ES-I3 (cell line): ENCODE measurements at regions not wholly inside any gene's neighbourhood (a gene's known extent, or its start where the extent isn't known, plus 50 kb on each side); places are given as distances from the start of the nearest gene placed in this dataset.
A peak's percentile ranks its signal among the peaks of the same experiment; 100 is the strongest.

Source experiments
- H3K36me3 ChIP-seq: 2 replicates; pipeline ENCODE4 v1.6.1; 2013; ENCODE audit warnings: mild to moderate bottlenecking, low read length, control low read depth, moderate library complexity; ENCODE audit not compliant: insufficient read depth
- H3K4me1 ChIP-seq: 2 replicates; pipeline ENCODE4 v1.6.1; 2013; ENCODE audit warnings: mild to moderate bottlenecking, control low read depth, low read length; ENCODE audit not compliant: insufficient read depth
- H3K9ac ChIP-seq: 2 replicates; pipeline ENCODE4 v1.6.1; 2013; ENCODE audit warnings: low read depth, mild to moderate bottlenecking, low read length, moderate library complexity
- H3K9me3 ChIP-seq: 2 replicates; pipeline ENCODE4 v1.6.1; 2013; ENCODE audit warnings: mild to moderate bottlenecking, low read length, moderate library complexity; ENCODE audit not compliant: control insufficient read depth, insufficient read depth

GRCh38 chr13:106898231-106898630 is 330.3 kb upstream of the ARGLU1 start:
- no peaks in the 10 kb centered on the region for H3K9me3 ChIP-seq
- H3K9ac ChIP-seq: no peak overlapping the region
- no peaks in the 10 kb centered on the region for H3K36me3 ChIP-seq
- H3K4me1 ChIP-seq: 0 out of 2 replicates have a peak, but pooled peaks cover 7% of the 10 kb centered on the region

GRCh38 chr13:106888148-106888547 is 320.2 kb upstream of the ARGLU1 start:
- no peak overlapping the region for H3K9ac ChIP-seq
- no peaks in the 10 kb centered on the region for H3K36me3 ChIP-seq
- H3K9me3 ChIP-seq: peaks cover 8% of the 10 kb centered on the region
- no peaks in the 10 kb centered on the region for H3K4me1 ChIP-seq

- H3K4me1 ChIP-seq: no peaks in the 10 kb centered on the region
- H3K9ac ChIP-seq: no peak overlapping the region
- no peaks in the 10 kb centered on the region for H3K36me3 ChIP-seq
- peaks cover 8% of the 10 kb centered on the region for H3K9me3 ChIP-seq
Observed at GRCh38 chr13:106887686-106888085, 319.7 kb upstream of the ARGLU1 start.

GRCh38 chr13:106883976-106884375 is 316.0 kb upstream of the ARGLU1 start:
- peaks cover 2% of the 10 kb centered on the region for H3K9me3 ChIP-seq
- no peak overlapping the region for H3K9ac ChIP-seq
- no peaks in the 10 kb centered on the region for H3K36me3 ChIP-seq
- H3K4me1 ChIP-seq: peaks cover 11% of the 10 kb centered on the region

- no peak overlapping the region for H3K9ac ChIP-seq
Observed at GRCh38 chr13:106882246-106882645, 314.3 kb upstream of the ARGLU1 start.

GRCh38 chr13:106879806-106880205 is 311.9 kb upstream of the ARGLU1 start:
- H3K9me3 ChIP-seq: no peaks in the 10 kb centered on the region
- peaks cover 11% of the 10 kb centered on the region for H3K4me1 ChIP-seq
- H3K36me3 ChIP-seq: no peaks in the 10 kb centered on the region
- H3K9ac ChIP-seq: no peak overlapping the region

More at GRCh38 chr13:106882246-106882645, 314.3 kb upstream of the ARGLU1 start:
- Histone ChIP-seq H3K9me3 (no peaks in the 10 kb centered on the region), H3K36me3 (no peaks in the 10 kb centered on the region), H3K4me1 (peaks cover 11% of the 10 kb centered on the region)

- no peaks in the 10 kb centered on the region for H3K36me3 ChIP-seq
- H3K9ac ChIP-seq: no peak overlapping the region
- H3K9me3 ChIP-seq: no peaks in the 10 kb centered on the region
- peaks cover 10% of the 10 kb centered on the region for H3K4me1 ChIP-seq
Observed at GRCh38 chr13:106874323-106874722, 306.4 kb upstream of the ARGLU1 start.

- no peaks in the 10 kb centered on the region for H3K36me3 ChIP-seq
- H3K9me3 ChIP-seq: no peaks in the 10 kb centered on the region
- H3K9ac ChIP-seq: no peak overlapping the region
- peaks cover 10% of the 10 kb centered on the region for H3K4me1 ChIP-seq
Observed at GRCh38 chr13:106873810-106874209, 305.9 kb upstream of the ARGLU1 start.

GRCh38 chr13:106867249-106867648 is 299.3 kb upstream of the ARGLU1 start:
- Histone ChIP-seq H3K9ac (no peak overlapping the region), H3K4me1 (peaks cover 3% of the 10 kb centered on the region), H3K9me3 (no peaks in the 10 kb centered on the region), H3K36me3 (no peaks in the 10 kb centered on the region)

GRCh38 chr13:106865716-106866440 is 297.9 kb upstream of the ARGLU1 start:
- Histone ChIP-seq H3K9me3 (no peaks in the 10 kb centered on the region), H3K9ac (no peak overlapping the region), H3K36me3 (no peaks in the 10 kb centered on the region), H3K4me1 (peaks cover 12% of the 10 kb centered on the region)

- H3K4me1 ChIP-seq: peaks cover 45% of the 10 kb centered on the region
- no peaks in the 10 kb centered on the region for H3K9me3 ChIP-seq
- peak overlapping the region; percentile 33 for H3K9ac ChIP-seq
- no peaks in the 10 kb centered on the region for H3K36me3 ChIP-seq
Observed at GRCh38 chr13:106859533-106859904, 291.6 kb upstream of the ARGLU1 start.

GRCh38 chr13:106858903-106859532 is 291.1 kb upstream of the ARGLU1 start:
- H3K9ac ChIP-seq: peak overlapping the region; percentile 33
- H3K36me3 ChIP-seq: no peaks in the 10 kb centered on the region
- H3K9me3 ChIP-seq: no peaks in the 10 kb centered on the region
- peaks cover 45% of the 10 kb centered on the region for H3K4me1 ChIP-seq

GRCh38 chr13:106852436-106852835 is 284.5 kb upstream of the ARGLU1 start:
- Histone ChIP-seq H3K9me3 (no peaks in the 10 kb centered on the region), H3K4me1 (peaks cover 11% of the 10 kb centered on the region; the same call in 1 of the 2 replicates), H3K36me3 (no peaks in the 10 kb centered on the region)

GRCh38 chr13:106850973-106851650 is 283.2 kb upstream of the ARGLU1 start:
- Histone ChIP-seq H3K9ac (no peak overlapping the region), H3K4me1 (peaks cover 4% of the 10 kb centered on the region; the same call in 1 of the 2 replicates), H3K9me3 (no peaks in the 10 kb centered on the region), H3K36me3 (no peaks in the 10 kb centered on the region)

More at GRCh38 chr13:106852436-106852835, 284.5 kb upstream of the ARGLU1 start:
- no peak overlapping the region for H3K9ac ChIP-seq
